ENCODE measurements at regions not wholly inside any gene's neighbourhood (a gene's known extent, or its start where the extent isn't known, plus 50 kb on each side); places are given as distances from the start of the nearest gene placed in this dataset.

GRCh38 chr7:136074843-136075242 is 97.7 kb upstream of the MTPN start:
- no peak for TF ChIP-seq RAD21 (conservative IDR thresholded peaks at IDR 0.05 in 1 of 2, IDR thresholded peaks at IDR 0.05 in 1 of 2)
- TF ChIP-seq CTCF (IDR thresholded peaks at IDR 0.05) = no peak
- no peak for TF ChIP-seq FOSL2 (IDR thresholded peaks at IDR 0.05)
- TF ChIP-seq FOSL2 (CRISPR knock-in tag; IDR thresholded peaks at IDR 0.05) = no peak
- no peak for TF ChIP-seq RCOR1 (IDR thresholded peaks at IDR 0.05; ENCODE audit: low read depth, low read length)
- TF ChIP-seq CBX2 (IDR thresholded peaks at IDR 0.05; ENCODE audit: borderline replicate concordance, low read depth) = no peak
